ENCODE measurements at regions not wholly inside any gene's neighbourhood (a gene's known extent, or its start where the extent isn't known, plus 50 kb on each side); places are given as distances from the start of the nearest gene placed in this dataset.

- no peaks in the 10 kb centered on the region for H3K36me3 ChIP-seq (ENCODE audit: insufficient read depth, low read length)
- H3K4me3 ChIP-seq (ENCODE audit: low read depth, low read length, poor library complexity, severe bottlenecking): no peak overlapping the region
- POLR2A ChIA-PET: interaction anchor here (0.6 kb wide), 2 partner anchors 9 to 15 kb away, joined by 3 to 4 read pairs; no protein-coding TSS in a partner anchor
- BruUV-seq (replicated peaks): no TSS peak
- no peak overlapping the region for H2AFZ ChIP-seq (ENCODE audit: low read length)
- no peak overlapping the region for H3K27ac ChIP-seq (ENCODE audit: low read depth, low read length, poor library complexity, severe bottlenecking)
- H3K79me2 ChIP-seq (ENCODE audit: insufficient read depth, low read depth, low read length): no peaks in the 10 kb centered on the region
- no peak for DNase-seq (ENCODE audit: low spot score)
- H4K20me1 ChIP-seq (ENCODE audit: insufficient read depth, low read length): no peaks in the 10 kb centered on the region
- no peak overlapping the region for H3K4me2 ChIP-seq (ENCODE audit: low read length)
- intact Hi-C loops (cut with micrococcal nuclease; ENCODE audit: unreplicated experiment): no loop called here
- TF ChIP-seq EZH2phosphoT487 (IDR thresholded peaks at IDR 0.05; ENCODE audit: borderline replicate concordance, low read depth, low read length): no peak
- CTCF ChIA-PET (ENCODE audit: unreplicated experiment): no interaction called here
- H3K4me1 ChIP-seq (ENCODE audit: insufficient read depth, low read length, poor library complexity, severe bottlenecking): no peaks in the 10 kb centered on the region
- H3K9me2 ChIP-seq (ENCODE audit: insufficient read depth, low read length): no peaks in the 10 kb centered on the region
- H3K9me3 ChIP-seq (ENCODE audit: low read length): no peaks in the 10 kb centered on the region
These were observed 116.8 kb upstream of the CNTLN start for GRCh38 chr9:17017931-17018491.

- no peaks in the 10 kb centered on the region for H3K4me1 ChIP-seq (ENCODE audit: insufficient read depth, low read length, poor library complexity, severe bottlenecking)
- H3K36me3 ChIP-seq (ENCODE audit: insufficient read depth, low read length): no peaks in the 10 kb centered on the region
- H3K79me2 ChIP-seq (ENCODE audit: insufficient read depth, low read depth, low read length): no peaks in the 10 kb centered on the region
- H3K9me2 ChIP-seq (ENCODE audit: insufficient read depth, low read length): no peaks in the 10 kb centered on the region
- no peak overlapping the region for H2AFZ ChIP-seq (ENCODE audit: low read length)
- ChIA-PET POLR2A (no interaction called here), CTCF (ENCODE audit: unreplicated experiment) (no interaction called here)
- no peak overlapping the region for H3K4me2 ChIP-seq (ENCODE audit: low read length)
- TF ChIP-seq CTCF (conservative IDR thresholded peaks at IDR 0.05; ENCODE audit: low read length): no peak
- TF ChIP-seq EZH2phosphoT487 (IDR thresholded peaks at IDR 0.05; ENCODE audit: borderline replicate concordance, low read depth, low read length): no peak
- no TSS peak for BruUV-seq (replicated peaks)
- intact Hi-C loops (cut with micrococcal nuclease; ENCODE audit: unreplicated experiment): no loop called here
- H3K27ac ChIP-seq (ENCODE audit: low read depth, low read length, poor library complexity, severe bottlenecking): no peak overlapping the region
- DNase-seq (ENCODE audit: low spot score): no peak
- H3K9me3 ChIP-seq (ENCODE audit: low read length): no peaks in the 10 kb centered on the region
- no peaks in the 10 kb centered on the region for H4K20me1 ChIP-seq (ENCODE audit: insufficient read depth, low read length)
- H3K4me3 ChIP-seq (ENCODE audit: low read depth, low read length, poor library complexity, severe bottlenecking): no peak overlapping the region
These were observed 120.9 kb upstream of the CNTLN start for GRCh38 chr9:17013891-17014290.

- H2AFZ ChIP-seq (ENCODE audit: low read length): no peak overlapping the region
- H3K4me3 ChIP-seq (ENCODE audit: low read depth, low read length, poor library complexity, severe bottlenecking): no peak overlapping the region
- H3K36me3 ChIP-seq (ENCODE audit: insufficient read depth, low read length): no peaks in the 10 kb centered on the region
- ChIA-PET CTCF (ENCODE audit: unreplicated experiment) (no interaction called here), POLR2A (no interaction called here)
- no peaks in the 10 kb centered on the region for H3K9me2 ChIP-seq (ENCODE audit: insufficient read depth, low read length)
- H3K4me2 ChIP-seq (ENCODE audit: low read length): no peak overlapping the region
- DNase-seq (ENCODE audit: low spot score): no peak
- intact Hi-C loops (cut with micrococcal nuclease; ENCODE audit: unreplicated experiment): no loop called here
- no peaks in the 10 kb centered on the region for H3K79me2 ChIP-seq (ENCODE audit: insufficient read depth, low read depth, low read length)
- no TSS peak for BruUV-seq (replicated peaks)
- no peaks in the 10 kb centered on the region for H3K4me1 ChIP-seq (ENCODE audit: insufficient read depth, low read length, poor library complexity, severe bottlenecking)
- no peak overlapping the region for H3K27ac ChIP-seq (ENCODE audit: low read depth, low read length, poor library complexity, severe bottlenecking)
- H3K9me3 ChIP-seq (ENCODE audit: low read length): no peaks in the 10 kb centered on the region
- no peak for TF ChIP-seq EZH2phosphoT487 (IDR thresholded peaks at IDR 0.05; ENCODE audit: borderline replicate concordance, low read depth, low read length)
- no peak for TF ChIP-seq CTCF (conservative IDR thresholded peaks at IDR 0.05; ENCODE audit: low read length)
- H4K20me1 ChIP-seq (ENCODE audit: insufficient read depth, low read length): no peaks in the 10 kb centered on the region
These were observed 121.8 kb upstream of the CNTLN start for GRCh38 chr9:17013010-17013409.

Data from OCI-LY7 (cell line).